K562 (cell line): ENCODE measurements at regions not wholly inside any gene's neighbourhood (a gene's known extent, or its start where the extent isn't known, plus 50 kb on each side); places are given as distances from the start of the nearest gene placed in this dataset.

Experiments used
- BRCA1 ChIP-seq, 2 experiments: fragments of 450-650 bp in 1 of 2; sonication (generic) in 1 of 2; formaldehyde crosslinking in 1 of 2; IDR thresholded peaks; 2 replicates each; pipeline versions ENCODE4 v1.5.0 to v1.6.1; 2017 to 2020; ENCODE audit warnings: mild to moderate bottlenecking in 1 of 2, missing genetic modification reagents in 1 of 2
- COPS2 ChIP-seq: fragments of 450-650 bp; conservative IDR thresholded peaks from 2 replicates; pipeline ENCODE4 v1.6.1; 2016; ENCODE audit warnings: mild to moderate bottlenecking, moderate library complexity
- KLF6 ChIP-seq: fragments of 250-450 bp; sonication (Bioruptor Pico); IDR thresholded peaks from 2 replicates; pipeline ENCODE4 v1.4.0; 2020; ENCODE audit warnings: mild to moderate bottlenecking, moderate library complexity, borderline replicate concordance
- NR2C1 ChIP-seq, 2 experiments: fragments of 450-650 bp; IDR thresholded peaks; 2 replicates each; pipeline ENCODE4 v1.6.1; 2017; ENCODE audit warnings: mild to moderate bottlenecking in 2 of 2, antibody characterized with exemption in 1 of 2, inconsistent platforms in 1 of 2, missing compliant biosample characterization in 1 of 2, missing genetic modification characterization in 1 of 2
- NR2C2 ChIP-seq, 2 experiments: fragments of 200-800 bp in 1 of 2; sonication (Bioruptor generic) in 1 of 2; sonication (generic) in 1 of 2; formaldehyde crosslinking in 1 of 2; IDR thresholded peaks; 2 replicates each; pipeline versions ENCODE4 v1.6.1 to v1.8.0; 2016 to 2022; ENCODE audit warnings: mild to moderate bottlenecking in 1 of 2, missing compliant biosample characterization in 1 of 2, missing genetic modification characterization in 1 of 2, missing genetic modification reagents in 1 of 2
- NR2F6 ChIP-seq: fragments of 450-650 bp; formaldehyde crosslinking; IDR thresholded peaks from 2 replicates; pipeline ENCODE4 v1.4.0; 2020; ENCODE audit warnings: mild to moderate bottlenecking
- ZBTB17 ChIP-seq: fragments of 450-650 bp; formaldehyde crosslinking; IDR thresholded peaks from 2 replicates; pipeline ENCODE4 v1.4.0; 2020; ENCODE audit warnings: mild to moderate bottlenecking
- ZEB2 ChIP-seq: fragments of 450-650 bp; IDR thresholded peaks from 2 replicates; pipeline ENCODE4 v1.6.1; 2016
- TF ChIP-seq, protein P1 (sequence below), 2 experiments: fragments of 200-800 bp in 1 of 2; sonication (Bioruptor generic) in 1 of 2; sonication (generic) in 1 of 2; formaldehyde crosslinking in 1 of 2; IDR thresholded peaks in 1 of 2; conservative IDR thresholded peaks in 1 of 2; 2 replicates each; pipeline versions ENCODE4 v1.5.0 to v1.6.1; 2016 to 2020; ENCODE audit warnings: missing compliant biosample characterization in 1 of 2, missing genetic modification characterization in 1 of 2, missing genetic modification reagents in 1 of 2
- TF ChIP-seq, protein P2 (sequence below): fragments of 450-650 bp; formaldehyde crosslinking; IDR thresholded peaks from 2 replicates; pipeline ENCODE4 v1.4.0; 2020; ENCODE audit warnings: mild to moderate bottlenecking
- TF ChIP-seq, protein P3 (sequence below): IDR thresholded peaks from 2 replicates; pipeline ENCODE4 v1.6.1; 2011; ENCODE audit warnings: borderline replicate concordance, low read depth, mild to moderate bottlenecking, moderate library complexity, low read length; ENCODE audit not compliant: insufficient read depth, poor library complexity, severe bottlenecking
- TF ChIP-seq, protein P4 (sequence below): fragments of 250-450 bp; sonication (Bioruptor Pico); IDR thresholded peaks from 2 replicates; pipeline ENCODE4 v1.4.0; 2020
- TF ChIP-seq, protein P5 (sequence below): fragments of 450-650 bp; formaldehyde crosslinking; IDR thresholded peaks from 2 replicates; pipeline ENCODE4 v1.4.0; 2020; ENCODE audit warnings: mild to moderate bottlenecking, moderate library complexity

DNA sequence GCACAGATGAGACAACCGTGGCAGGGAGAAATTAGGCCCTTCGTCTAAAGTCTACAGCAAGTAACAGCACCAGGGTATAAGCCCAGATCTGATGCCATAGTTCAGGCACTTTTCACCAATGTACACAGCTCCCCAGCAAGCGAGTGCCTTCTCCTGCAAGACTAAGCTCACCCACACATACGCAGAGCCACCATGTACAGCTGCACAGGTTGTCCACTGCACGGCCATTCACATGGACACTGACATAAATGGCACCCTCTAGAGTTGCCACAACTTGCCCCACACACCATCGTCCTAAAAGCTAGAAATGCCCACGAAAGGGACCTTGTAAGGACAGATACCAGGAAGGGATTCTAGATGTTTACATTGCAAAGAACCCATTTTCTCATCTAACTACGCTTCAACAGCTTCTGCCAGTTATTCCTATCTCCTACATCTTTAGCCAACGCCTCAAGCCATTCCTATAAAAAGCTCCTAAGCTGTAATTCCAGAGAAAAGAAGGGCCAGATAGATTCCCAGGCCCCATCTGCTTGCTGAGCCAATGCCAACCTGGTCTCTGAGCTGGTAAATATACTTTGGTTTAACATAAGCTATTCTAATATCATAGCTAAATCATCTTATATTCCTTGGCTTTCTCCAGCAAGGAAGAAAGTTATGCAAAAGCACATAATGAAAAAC, 174.0 kb upstream of the KAZN start (continued):
- TF ChIP-seq, protein P1, sequence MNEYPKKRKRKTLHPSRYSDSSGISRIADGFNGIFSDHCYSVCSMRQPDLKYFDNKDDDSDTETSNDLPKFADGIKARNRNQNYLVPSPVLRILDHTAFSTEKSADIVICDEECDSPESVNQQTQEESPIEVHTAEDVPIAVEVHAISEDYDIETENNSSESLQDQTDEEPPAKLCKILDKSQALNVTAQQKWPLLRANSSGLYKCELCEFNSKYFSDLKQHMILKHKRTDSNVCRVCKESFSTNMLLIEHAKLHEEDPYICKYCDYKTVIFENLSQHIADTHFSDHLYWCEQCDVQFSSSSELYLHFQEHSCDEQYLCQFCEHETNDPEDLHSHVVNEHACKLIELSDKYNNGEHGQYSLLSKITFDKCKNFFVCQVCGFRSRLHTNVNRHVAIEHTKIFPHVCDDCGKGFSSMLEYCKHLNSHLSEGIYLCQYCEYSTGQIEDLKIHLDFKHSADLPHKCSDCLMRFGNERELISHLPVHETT (CRISPR knock-in tag; conservative IDR thresholded peaks at IDR 0.05 in 1 of 2, IDR thresholded peaks at IDR 0.05 in 1 of 2), result 0 out of 4 replicates have a peak, but pooled peaks of 1 of the 2 experiments have one; percentile 35
- TF ChIP-seq NR2F6, result no peak
- TF ChIP-seq KLF6 (CRISPR knock-in tag), result peak; percentile 72; the same call in 1 of the 2 replicates
- no peak for TF ChIP-seq ZEB2
- TF ChIP-seq, protein P2, sequence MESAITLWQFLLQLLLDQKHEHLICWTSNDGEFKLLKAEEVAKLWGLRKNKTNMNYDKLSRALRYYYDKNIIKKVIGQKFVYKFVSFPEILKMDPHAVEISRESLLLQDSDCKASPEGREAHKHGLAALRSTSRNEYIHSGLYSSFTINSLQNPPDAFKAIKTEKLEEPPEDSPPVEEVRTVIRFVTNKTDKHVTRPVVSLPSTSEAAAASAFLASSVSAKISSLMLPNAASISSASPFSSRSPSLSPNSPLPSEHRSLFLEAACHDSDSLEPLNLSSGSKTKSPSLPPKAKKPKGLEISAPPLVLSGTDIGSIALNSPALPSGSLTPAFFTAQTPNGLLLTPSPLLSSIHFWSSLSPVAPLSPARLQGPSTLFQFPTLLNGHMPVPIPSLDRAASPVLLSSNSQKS, result no peak
- TF ChIP-seq, protein P3, sequence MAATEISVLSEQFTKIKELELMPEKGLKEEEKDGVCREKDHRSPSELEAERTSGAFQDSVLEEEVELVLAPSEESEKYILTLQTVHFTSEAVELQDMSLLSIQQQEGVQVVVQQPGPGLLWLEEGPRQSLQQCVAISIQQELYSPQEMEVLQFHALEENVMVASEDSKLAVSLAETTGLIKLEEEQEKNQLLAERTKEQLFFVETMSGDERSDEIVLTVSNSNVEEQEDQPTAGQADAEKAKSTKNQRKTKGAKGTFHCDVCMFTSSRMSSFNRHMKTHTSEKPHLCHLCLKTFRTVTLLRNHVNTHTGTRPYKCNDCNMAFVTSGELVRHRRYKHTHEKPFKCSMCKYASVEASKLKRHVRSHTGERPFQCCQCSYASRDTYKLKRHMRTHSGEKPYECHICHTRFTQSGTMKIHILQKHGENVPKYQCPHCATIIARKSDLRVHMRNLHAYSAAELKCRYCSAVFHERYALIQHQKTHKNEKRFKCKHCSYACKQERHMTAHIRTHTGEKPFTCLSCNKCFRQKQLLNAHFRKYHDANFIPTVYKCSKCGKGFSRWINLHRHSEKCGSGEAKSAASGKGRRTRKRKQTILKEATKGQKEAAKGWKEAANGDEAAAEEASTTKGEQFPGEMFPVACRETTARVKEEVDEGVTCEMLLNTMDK, result no peak
- TF ChIP-seq, protein P4, sequence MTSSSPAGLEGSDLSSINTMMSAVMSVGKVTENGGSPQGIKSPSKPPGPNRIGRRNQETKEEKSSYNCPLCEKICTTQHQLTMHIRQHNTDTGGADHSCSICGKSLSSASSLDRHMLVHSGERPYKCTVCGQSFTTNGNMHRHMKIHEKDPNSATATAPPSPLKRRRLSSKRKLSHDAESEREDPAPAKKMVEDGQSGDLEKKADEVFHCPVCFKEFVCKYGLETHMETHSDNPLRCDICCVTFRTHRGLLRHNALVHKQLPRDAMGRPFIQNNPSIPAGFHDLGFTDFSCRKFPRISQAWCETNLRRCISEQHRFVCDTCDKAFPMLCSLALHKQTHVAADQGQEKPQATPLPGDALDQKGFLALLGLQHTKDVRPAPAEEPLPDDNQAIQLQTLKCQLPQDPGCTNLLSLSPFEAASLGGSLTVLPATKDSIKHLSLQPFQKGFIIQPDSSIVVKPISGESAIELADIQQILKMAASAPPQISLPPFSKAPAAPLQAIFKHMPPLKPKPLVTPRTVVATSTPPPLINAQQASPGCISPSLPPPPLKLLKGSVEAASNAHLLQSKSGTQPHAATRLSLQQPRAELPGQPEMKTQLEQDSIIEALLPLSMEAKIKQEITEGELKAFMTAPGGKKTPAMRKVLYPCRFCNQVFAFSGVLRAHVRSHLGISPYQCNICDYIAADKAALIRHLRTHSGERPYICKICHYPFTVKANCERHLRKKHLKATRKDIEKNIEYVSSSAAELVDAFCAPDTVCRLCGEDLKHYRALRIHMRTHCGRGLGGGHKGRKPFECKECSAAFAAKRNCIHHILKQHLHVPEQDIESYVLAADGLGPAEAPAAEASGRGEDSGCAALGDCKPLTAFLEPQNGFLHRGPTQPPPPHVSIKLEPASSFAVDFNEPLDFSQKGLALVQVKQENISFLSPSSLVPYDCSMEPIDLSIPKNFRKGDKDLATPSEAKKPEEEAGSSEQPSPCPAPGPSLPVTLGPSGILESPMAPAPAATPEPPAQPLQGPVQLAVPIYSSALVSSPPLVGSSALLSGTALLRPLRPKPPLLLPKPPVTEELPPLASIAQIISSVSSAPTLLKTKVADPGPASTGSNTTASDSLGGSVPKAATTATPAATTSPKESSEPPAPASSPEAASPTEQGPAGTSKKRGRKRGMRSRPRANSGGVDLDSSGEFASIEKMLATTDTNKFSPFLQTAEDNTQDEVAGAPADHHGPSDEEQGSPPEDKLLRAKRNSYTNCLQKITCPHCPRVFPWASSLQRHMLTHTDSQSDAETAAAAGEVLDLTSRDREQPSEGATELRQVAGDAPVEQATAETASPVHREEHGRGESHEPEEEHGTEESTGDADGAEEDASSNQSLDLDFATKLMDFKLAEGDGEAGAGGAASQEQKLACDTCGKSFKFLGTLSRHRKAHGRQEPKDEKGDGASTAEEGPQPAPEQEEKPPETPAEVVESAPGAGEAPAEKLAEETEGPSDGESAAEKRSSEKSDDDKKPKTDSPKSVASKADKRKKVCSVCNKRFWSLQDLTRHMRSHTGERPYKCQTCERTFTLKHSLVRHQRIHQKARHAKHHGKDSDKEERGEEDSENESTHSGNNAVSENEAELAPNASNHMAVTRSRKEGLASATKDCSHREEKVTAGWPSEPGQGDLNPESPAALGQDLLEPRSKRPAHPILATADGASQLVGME (CRISPR knock-in tag), result peak; percentile 73; the same call in 1 of the 2 replicates
- TF ChIP-seq, protein P5, sequence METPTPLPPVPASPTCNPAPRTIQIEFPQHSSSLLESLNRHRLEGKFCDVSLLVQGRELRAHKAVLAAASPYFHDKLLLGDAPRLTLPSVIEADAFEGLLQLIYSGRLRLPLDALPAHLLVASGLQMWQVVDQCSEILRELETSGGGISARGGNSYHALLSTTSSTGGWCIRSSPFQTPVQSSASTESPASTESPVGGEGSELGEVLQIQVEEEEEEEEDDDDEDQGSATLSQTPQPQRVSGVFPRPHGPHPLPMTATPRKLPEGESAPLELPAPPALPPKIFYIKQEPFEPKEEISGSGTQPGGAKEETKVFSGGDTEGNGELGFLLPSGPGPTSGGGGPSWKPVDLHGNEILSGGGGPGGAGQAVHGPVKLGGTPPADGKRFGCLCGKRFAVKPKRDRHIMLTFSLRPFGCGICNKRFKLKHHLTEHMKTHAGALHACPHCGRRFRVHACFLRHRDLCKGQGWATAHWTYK, result 0 out of 2 replicates have a peak, but pooled peaks have one; percentile 39
- no peak for TF ChIP-seq COPS2
- 0 out of 2 replicates have a peak, but pooled peaks have one; percentile 36 for TF ChIP-seq ZBTB17 (CRISPR knock-in tag)
- TF ChIP-seq NR2C2 (CRISPR knock-in tag; IDR thresholded peaks at IDR 0.05), result no peak
- no peak for TF ChIP-seq NR2C2 (tag; IDR thresholded peaks at IDR 0.05)
- TF ChIP-seq NR2C1 (IDR thresholded peaks at IDR 0.05), result no peak
- peak; percentile 55; the same call in 1 of the 2 replicates for TF ChIP-seq NR2C1 (tag; IDR thresholded peaks at IDR 0.05)
- TF ChIP-seq BRCA1 (IDR thresholded peaks at IDR 0.05), result no peak
- no peak for TF ChIP-seq BRCA1 (CRISPR knock-in tag; IDR thresholded peaks at IDR 0.05)
